Adrenal gland (tissue), 5 donors: ENCODE measurements at regions not wholly inside any gene's neighbourhood (a gene's known extent, or its start where the extent isn't known, plus 50 kb on each side); places are given as distances from the start of the nearest gene placed in this dataset.

Experiments
- POLR2A ChIP-seq, 2 donors: fragments of 450-650 bp; IDR thresholded peaks; one replicate each; pipeline ENCODE4 v1.6.1; 2017; ENCODE audit warnings: antibody characterized with exemption in 2 of 2, mild to moderate bottlenecking in 2 of 2, moderate library complexity in 1 of 2
- TF ChIP-seq, protein P1 (sequence below), 6 experiments: fragments of 450-650 bp in 4 of 6; fragments of 200-600 bp in 2 of 6; sonication (generic) in 1 of 6; IDR thresholded peaks; 1 replicate in 5 of 6; 2 replicates in 1 of 6; pipeline versions ENCODE4 v1.5.1 to v1.8.0; 2016 to 2021; ENCODE audit warnings: antibody characterized with exemption in 6 of 6, mild to moderate bottlenecking in 2 of 6, moderate library complexity in 1 of 6
- donor health status: DM: no; HTN: no; CAD: no.

DNA sequence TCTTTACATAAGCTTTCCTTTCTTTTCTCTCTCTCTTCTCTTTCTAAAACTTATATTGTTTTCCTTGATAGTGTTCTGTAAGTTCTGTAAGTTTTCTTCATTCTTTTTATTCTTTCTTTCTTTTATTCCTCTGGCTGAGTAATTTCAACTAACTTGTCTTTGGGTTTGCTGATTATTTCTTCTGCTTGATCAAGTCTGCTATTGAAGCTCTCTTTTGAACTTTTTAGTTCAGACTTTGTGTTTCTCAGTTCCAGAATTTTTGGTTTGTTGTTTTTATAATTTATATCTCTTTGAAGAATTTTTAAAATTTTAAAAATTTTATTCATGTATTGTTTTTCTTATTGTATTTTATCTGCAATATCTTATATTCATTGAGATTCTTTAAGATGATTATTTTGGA, 795.8 kb upstream of the SALL3 start:
- TF ChIP-seq, protein P1, sequence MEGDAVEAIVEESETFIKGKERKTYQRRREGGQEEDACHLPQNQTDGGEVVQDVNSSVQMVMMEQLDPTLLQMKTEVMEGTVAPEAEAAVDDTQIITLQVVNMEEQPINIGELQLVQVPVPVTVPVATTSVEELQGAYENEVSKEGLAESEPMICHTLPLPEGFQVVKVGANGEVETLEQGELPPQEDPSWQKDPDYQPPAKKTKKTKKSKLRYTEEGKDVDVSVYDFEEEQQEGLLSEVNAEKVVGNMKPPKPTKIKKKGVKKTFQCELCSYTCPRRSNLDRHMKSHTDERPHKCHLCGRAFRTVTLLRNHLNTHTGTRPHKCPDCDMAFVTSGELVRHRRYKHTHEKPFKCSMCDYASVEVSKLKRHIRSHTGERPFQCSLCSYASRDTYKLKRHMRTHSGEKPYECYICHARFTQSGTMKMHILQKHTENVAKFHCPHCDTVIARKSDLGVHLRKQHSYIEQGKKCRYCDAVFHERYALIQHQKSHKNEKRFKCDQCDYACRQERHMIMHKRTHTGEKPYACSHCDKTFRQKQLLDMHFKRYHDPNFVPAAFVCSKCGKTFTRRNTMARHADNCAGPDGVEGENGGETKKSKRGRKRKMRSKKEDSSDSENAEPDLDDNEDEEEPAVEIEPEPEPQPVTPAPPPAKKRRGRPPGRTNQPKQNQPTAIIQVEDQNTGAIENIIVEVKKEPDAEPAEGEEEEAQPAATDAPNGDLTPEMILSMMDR (IDR thresholded peaks at IDR 0.05), result no peak
- no peak for TF ChIP-seq POLR2A (IDR thresholded peaks at IDR 0.05)
